Renal cortical epithelial cell (primary cell): ENCODE measurements at regions not wholly inside any gene's neighbourhood (a gene's known extent, or its start where the extent isn't known, plus 50 kb on each side); places are given as distances from the start of the nearest gene placed in this dataset.
A peak's percentile ranks its signal among the peaks of the same experiment; 100 is the strongest.

Experiments used
- DNase-seq: peaks from one replicate; pipeline ENCODE4 v3.0.0-alpha.2; 2011; ENCODE audit warnings: low read depth

DNA sequence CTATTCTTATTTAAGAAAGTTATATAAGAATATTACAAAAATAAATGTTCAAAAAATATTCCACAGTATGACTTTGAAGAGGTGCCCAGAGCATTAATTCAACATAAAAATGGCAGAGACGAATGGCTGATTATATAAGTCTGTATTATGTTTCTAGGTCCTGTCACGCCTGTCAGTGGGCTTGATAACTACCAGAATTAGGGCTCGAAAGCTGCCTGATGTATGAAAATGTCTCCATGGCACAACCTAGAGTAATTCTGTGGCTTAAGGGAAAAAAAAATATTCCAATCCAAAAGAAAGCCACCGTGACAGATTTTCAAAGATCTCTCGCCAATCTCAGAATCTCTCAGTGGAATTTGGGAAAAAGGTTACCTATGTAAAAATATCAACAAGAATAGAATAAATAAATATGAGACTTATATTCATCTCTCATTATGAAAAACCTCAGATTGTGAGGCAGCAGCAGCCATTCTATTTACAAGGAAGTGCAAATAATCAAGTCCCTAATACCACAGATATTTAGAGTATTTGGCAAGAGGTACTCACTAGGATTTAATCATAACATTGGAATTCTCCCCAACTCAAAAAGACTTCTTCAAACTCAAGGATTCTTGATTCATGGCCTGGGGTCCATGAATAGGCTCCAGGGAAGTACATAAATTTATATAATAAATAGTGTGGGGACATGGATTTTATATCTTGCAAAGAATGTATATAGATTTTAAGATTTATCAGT, 489.1 kb upstream of the INTU start:
- peak; percentile 70 for DNase-seq

- DNase-seq, result no peak
Observed at GRCh38 chr4:127145006-127145540, 487.7 kb upstream of the INTU start.

DNA sequence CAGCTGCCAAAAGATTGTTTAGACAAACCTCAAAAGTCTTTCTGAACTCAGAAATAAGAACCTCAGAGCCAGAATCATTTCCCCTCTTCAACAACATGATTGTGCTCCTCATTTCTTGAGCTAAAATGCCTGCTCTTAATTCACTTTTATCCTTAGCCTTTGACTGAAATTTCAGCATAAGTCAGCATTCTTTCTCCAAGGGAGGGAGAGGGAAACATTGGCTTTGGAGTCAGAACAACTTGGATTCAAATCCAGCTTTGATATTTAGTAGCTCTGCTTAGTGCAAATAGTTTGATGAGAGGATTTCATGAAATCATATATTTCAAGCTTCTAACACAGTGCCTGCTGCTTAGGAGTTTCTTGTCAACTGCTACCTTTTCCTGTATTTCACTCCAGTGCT, 484.6 kb upstream of the INTU start:
- DNase-seq, result no peak

DNA sequence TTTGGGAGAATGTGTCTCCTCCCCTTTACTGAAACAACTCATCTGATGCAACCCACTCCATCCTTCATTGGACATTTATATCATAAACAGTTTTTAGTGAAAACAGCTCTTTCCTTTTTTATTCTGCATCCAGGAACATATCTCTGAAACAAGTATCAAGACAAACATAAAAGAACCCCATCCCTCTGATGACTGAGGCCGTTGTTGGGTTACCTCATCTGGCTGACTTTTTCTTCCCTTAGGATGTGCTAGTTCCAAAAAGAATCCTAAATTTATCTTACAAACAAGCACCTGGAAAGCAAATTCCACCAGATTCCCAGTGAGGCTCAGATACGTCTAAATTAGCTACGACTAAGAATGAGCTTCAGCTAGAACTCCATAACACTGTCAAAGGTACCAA, 483.7 kb upstream of the INTU start:
- no peak for DNase-seq

DNA sequence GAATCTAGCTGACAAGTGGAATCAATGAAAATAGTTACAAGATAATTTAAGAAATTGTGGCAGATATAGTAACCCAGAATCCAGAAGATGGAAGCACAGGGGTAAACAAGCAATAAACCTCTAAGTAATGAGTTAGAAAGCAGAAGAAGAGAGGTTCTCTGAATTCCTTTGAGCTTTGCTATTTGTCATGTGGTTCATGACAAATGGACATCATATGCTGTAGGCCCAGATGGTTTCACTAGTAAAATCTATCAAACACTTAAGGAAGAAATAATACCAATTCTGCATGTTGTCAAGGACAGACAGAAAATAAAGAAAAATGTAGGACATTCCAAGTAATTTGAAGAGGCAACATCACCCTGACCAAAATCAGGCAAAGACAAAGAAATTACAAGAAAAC, 480.8 kb upstream of the INTU start:
- no peak for DNase-seq

GRCh38 chr4:127155116-127155515, 477.6 kb upstream of the INTU start:
- DNase-seq, result no peak

- DNase-seq, result no peak
Observed at GRCh38 chr4:127155555-127155954, 477.2 kb upstream of the INTU start.

DNA sequence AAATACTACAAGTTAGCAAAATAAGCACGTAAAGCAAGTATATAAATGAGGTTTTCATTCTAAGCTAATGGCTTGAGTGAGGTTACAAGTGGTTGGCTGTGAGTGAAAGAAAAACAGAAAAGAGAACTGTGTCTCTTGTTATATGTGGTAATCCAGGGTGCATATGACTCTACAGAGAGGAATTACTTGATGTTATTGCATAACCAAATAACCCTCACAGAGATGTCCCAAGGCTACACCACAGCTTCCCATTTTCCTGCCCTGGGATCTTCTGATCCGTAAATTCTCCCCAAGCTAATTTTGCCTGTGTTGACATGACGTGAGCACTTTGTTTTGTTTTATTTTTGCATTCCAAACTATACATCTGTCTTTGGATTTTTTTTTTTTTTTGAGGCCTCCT, 470.0 kb upstream of the INTU start:
- peak; percentile 72 for DNase-seq

DNA sequence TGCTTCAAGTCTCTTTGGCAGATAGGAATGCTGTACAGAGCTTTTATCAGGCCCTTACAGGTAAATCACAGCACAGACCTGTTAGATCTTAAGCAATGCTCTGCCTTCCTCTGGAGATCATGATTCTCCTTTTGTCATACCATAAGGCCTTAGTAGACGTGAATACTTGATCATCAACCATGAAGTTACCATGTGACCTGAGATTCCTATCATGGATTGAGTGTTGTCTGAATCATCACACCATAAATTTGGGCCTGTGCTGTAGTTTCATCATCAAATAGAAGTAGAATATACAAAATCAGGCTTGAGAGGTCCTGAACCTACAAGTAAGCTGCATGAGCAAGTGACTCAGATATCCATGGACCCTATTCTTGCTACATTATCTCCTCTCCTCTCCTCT, 466.8 kb upstream of the INTU start:
- DNase-seq, result peak; percentile 4

GRCh38 chr4:127174201-127174600, 458.6 kb upstream of the INTU start:
- no peak for DNase-seq

DNA sequence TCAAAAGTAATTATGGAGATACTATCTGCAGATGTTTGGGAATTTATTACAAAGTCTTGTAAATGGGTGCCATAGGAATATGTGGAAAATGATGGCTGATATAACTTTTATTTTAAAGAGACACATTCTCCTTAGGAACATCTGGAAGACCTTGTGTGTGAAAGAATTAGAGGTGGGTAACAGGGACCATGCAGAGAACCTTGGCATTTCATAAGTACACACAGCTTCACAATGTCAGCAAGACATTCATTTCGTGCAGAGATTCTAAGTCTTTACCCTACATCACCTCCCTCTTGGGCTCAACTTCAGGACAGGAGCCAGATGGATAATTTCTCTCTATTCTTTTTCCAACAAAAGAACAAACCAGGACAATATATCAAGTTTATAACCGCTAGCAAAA, 458.1 kb upstream of the INTU start:
- no peak for DNase-seq

DNA sequence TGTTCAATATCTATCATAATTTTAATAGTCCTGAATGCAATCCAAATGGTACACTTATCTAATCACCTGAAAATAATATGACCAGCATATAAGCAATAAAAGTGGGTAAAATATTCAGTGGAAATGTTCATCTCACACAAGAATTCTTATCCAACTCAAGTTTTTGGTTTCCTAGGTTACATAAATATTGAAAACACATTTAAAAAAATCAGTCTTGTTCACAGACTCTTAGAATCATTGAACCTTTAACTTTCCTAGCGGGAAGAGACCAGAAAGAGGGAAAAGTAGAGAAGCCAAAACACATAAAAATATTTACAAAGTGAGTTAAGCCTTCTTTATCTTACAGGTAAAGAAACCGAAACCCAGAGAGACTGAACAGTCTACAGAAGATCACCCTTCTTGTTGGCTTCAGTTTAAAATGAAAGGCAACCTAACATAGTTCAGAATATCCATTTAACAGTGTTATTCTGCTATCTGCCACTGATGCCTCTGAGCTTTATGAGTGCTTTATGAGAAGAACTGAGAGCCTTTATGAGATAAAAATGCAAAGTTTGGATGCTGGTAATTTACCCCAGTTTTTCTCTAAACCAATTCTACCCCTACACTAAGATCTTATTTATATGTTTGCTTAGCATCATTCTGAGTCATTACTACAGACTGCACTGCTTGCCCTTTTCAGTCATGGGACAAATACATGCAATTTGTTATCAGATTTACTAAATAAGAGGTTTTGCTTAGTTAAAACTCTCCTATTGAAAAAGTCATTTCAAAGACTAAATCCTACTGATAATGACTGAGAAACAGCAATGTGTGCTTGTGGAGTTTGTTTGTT, 453.3 kb upstream of the INTU start:
- DNase-seq, result no peak

- no peak for DNase-seq
Observed at GRCh38 chr4:127181001-127181400, 451.8 kb upstream of the INTU start.

GRCh38 chr4:127182687-127183086, 450.1 kb upstream of the INTU start:
- no peak for DNase-seq

- peak; percentile 7 for DNase-seq
Observed at GRCh38 chr4:127188847-127189246, 443.9 kb upstream of the INTU start.

- no peak for DNase-seq
Observed at GRCh38 chr4:127194281-127194680, 438.5 kb upstream of the INTU start.

GRCh38 chr4:127196655-127197352, 436.0 kb upstream of the INTU start:
- no peak for DNase-seq

GRCh38 chr4:127203562-127204200, 429.1 kb upstream of the INTU start:
- DNase-seq, result peak; percentile 11

DNA sequence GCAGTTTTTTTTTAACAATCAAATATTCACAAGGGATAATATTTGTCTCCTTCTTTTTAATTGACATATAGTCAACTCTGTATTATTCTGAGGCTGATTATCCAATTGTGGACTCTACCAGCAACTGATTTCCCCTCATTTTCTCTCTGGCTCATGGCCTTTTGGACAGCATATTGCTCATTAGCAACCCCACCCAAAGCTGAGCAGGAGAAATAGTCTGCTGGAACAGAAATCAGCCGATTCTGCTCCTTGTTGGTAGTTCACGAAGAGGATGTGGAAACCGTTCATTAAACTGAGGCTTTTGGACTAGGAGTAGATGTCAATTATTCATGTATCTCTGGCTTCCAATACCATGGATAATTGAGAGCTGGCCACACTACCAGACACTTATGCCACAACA, 428.4 kb upstream of the INTU start:
- DNase-seq, result no peak

GRCh38 chr4:127209580-127210095, 423.1 kb upstream of the INTU start:
- DNase-seq, result no peak

DNA sequence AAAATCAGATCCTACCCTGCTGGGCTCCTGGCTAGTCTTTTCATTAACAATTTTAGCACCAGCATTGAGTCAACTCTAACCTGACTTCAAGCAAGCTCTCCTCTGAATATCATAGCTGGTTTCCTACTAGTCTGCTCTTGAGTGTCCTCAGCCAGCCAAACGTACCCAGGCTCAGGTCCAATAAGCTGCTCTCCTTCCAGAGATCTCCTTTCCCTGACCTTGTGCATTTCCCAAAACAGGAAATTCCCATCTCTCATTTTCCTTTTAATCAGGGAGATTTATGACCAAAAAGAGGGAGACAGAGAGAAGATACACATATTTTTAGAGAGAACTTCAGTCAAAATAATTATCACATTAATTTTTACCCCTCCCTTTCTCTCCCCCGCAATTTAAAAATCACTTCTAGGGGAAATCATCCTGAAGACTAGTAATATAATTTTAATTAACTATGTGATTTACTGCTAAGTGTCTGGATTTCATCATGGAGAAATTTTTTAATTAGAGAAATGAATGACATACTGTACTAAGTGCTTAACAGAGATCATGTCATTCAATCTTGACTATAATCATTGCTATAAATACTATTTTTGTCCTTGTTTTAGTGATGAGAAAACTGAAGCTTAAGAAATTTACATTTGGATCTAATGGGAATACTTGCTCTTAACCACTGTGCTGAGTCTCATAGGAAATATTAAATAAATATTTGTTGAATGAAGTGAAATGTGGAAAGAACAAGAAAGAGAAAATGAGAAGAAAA, 421.7 kb upstream of the INTU start:
- no peak for DNase-seq
